ENCODE measurements at regions not wholly inside any gene's neighbourhood (a gene's known extent, or its start where the extent isn't known, plus 50 kb on each side); places are given as distances from the start of the nearest gene placed in this dataset.

- no peak for DNase-seq
Observed at GRCh38 chr7:25638590-25639244, 410.4 kb upstream of the NPVF start.

- DNase-seq, result no peak
Observed at GRCh38 chr7:25642849-25643248, 414.6 kb upstream of the NPVF start.

GRCh38 chr7:25643286-25643685 lies 415.0 kb upstream of the NPVF start:
- DNase-seq, result no peak

- DNase-seq, result no peak
Observed at GRCh38 chr7:25643770-25644394, 415.6 kb upstream of the NPVF start.

GRCh38 chr7:25646726-25647413 lies 418.6 kb upstream of the NPVF start:
- no peak for DNase-seq

- no peak for DNase-seq
Observed at GRCh38 chr7:25647872-25648271, 419.6 kb upstream of the NPVF start.

- DNase-seq, result no peak
Observed at GRCh38 chr7:25652366-25652765, 424.1 kb upstream of the NPVF start.

GRCh38 chr7:25653384-25653783 lies 425.1 kb upstream of the NPVF start:
- no peak for DNase-seq

GRCh38 chr7:25656071-25656470 lies 427.8 kb upstream of the NPVF start:
- no peak for DNase-seq

GRCh38 chr7:25656581-25657026 lies 428.3 kb upstream of the NPVF start:
- no peak for DNase-seq

GRCh38 chr7:25658375-25658774 lies 430.1 kb upstream of the NPVF start:
- no peak for DNase-seq

GRCh38 chr7:25659841-25660240 lies 431.6 kb upstream of the NPVF start:
- DNase-seq, result no peak

- no peak for DNase-seq
Observed at GRCh38 chr7:25662841-25663800, 434.8 kb upstream of the NPVF start.

- no peak for DNase-seq
Observed at GRCh38 chr7:25663877-25664276, 435.6 kb upstream of the NPVF start.

- no peak for DNase-seq
Observed at GRCh38 chr7:25664593-25664992, 436.3 kb upstream of the NPVF start.

- DNase-seq, result no peak
Observed at GRCh38 chr7:25665374-25665773, 437.1 kb upstream of the NPVF start.

GRCh38 chr7:25665903-25666670 lies 437.8 kb upstream of the NPVF start:
- DNase-seq, result no peak

- no peak for DNase-seq
Observed at GRCh38 chr7:25666671-25667060, 438.4 kb upstream of the NPVF start.

- DNase-seq, result no peak
Observed at GRCh38 chr7:25669281-25669781, 441.0 kb upstream of the NPVF start.

- no peak for DNase-seq
Observed at GRCh38 chr7:25669961-25670841, 441.9 kb upstream of the NPVF start.

GRCh38 chr7:25671111-25671510 lies 442.8 kb upstream of the NPVF start:
- DNase-seq, result no peak

All from central memory CD4-positive, alpha-beta T cell (primary cell).